ENCODE measurements at regions not wholly inside any gene's neighbourhood (a gene's known extent, or its start where the extent isn't known, plus 50 kb on each side); places are given as distances from the start of the nearest gene placed in this dataset.

DNA sequence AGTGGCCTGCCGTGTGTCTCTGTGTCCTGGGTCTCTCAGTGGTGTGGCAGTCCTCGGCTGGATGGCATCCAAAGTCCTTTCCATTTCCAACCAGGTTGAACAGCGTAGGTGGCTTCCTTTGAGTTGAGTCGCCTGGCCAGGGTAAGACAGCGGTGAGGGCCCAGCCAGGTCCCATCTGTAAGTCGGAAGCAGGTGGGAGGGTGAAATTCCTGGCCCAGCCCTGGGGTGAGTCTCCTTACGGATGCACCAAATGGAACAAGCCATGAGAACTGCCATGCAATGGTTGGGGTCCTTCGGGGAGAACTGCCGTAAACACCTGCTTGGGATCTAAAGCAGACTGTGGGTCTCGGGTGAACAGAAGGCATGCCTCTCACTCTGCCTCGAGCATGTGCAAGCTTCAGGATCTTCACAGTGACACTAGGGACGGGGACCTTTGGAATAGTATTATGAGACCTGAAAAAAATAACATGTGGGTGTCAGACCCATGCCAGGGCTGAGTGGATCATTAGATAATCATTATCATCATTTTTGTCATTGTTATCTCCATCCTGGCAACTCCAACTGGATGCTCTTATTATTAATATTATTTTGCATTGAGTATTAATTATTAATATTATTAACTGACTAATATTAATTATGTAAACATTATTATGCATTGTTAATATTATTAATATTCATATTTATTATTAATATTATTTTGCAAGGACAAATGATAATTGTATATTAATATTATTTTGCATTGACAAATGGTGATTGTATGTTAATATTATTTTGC lies 57.7 kb upstream of the LINC01488 start:
- no peaks in the 10 kb centered on the region; the same call in 1 of the 2 replicates for H3K27me3 Mint-ChIP-seq (ENCODE audit: low read depth)
- H2AK5ac ChIP-seq (ENCODE audit: insufficient read length, low read length), result peak overlapping the region; percentile 38
- TF ChIP-seq, protein P1, sequence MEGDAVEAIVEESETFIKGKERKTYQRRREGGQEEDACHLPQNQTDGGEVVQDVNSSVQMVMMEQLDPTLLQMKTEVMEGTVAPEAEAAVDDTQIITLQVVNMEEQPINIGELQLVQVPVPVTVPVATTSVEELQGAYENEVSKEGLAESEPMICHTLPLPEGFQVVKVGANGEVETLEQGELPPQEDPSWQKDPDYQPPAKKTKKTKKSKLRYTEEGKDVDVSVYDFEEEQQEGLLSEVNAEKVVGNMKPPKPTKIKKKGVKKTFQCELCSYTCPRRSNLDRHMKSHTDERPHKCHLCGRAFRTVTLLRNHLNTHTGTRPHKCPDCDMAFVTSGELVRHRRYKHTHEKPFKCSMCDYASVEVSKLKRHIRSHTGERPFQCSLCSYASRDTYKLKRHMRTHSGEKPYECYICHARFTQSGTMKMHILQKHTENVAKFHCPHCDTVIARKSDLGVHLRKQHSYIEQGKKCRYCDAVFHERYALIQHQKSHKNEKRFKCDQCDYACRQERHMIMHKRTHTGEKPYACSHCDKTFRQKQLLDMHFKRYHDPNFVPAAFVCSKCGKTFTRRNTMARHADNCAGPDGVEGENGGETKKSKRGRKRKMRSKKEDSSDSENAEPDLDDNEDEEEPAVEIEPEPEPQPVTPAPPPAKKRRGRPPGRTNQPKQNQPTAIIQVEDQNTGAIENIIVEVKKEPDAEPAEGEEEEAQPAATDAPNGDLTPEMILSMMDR (conservative IDR thresholded peaks at IDR 0.05), result no peak
- peaks cover 3 to 13% (median 10%) of the 10 kb centered on the region in 3 experiments; a peak in 6 of 7 replicates for H3K36me3 Mint-ChIP-seq (ENCODE audit: insufficient read depth in 1 of 3, low read depth in 3 of 3)
- H2BK5ac ChIP-seq (ENCODE audit: insufficient read length, low read length), result no peak overlapping the region
- WGBS (ENCODE audit: extremely low coverage, insufficient read length, low lambda C conversion rate), result no CpG with 5 or more reads among the region's 12 CpGs
- H2AFZ ChIP-seq (ENCODE audit: low read length), result no peak overlapping the region
- no peak overlapping the region for H4K8ac ChIP-seq (replicated peaks; ENCODE audit: insufficient read length, low read depth, low read length)
- H3K9me3 ChIP-seq (ENCODE audit: control insufficient read depth, low read depth, low read length), result peaks cover 7% of the 10 kb centered on the region
- H2BK12ac ChIP-seq (ENCODE audit: insufficient read length, low read depth, low read length), result no peak overlapping the region
- no peak overlapping the region for H3K4me3 Mint-ChIP-seq
- no peak overlapping the region for H4K5ac ChIP-seq (ENCODE audit: insufficient read length, low read depth, low read length)
- no peak overlapping the region for H3K27ac ChIP-seq (ENCODE audit: insufficient read length, low read depth, low read length)
- no peaks in the 10 kb centered on the region for H3K79me1 ChIP-seq (ENCODE audit: insufficient read depth, low read depth, low read length, poor library complexity, severe bottlenecking)
- H4K20me1 ChIP-seq (ENCODE audit: control insufficient read depth, insufficient read depth, insufficient read length), result no peaks in the 10 kb centered on the region
- no peaks in the 10 kb centered on the region for H3K27me3 ChIP-seq (ENCODE audit: insufficient read depth, low read length)
- H3K9me3 Mint-ChIP-seq, result peaks cover 19 to 21% of the 10 kb centered on the region in 2 experiments
- H3K56ac ChIP-seq (ENCODE audit: insufficient read length, low read depth, low read length), result no peak overlapping the region
- no peak for DNase-seq
- H3K4ac ChIP-seq (ENCODE audit: low read depth, low read length), result no peak overlapping the region
- H3K23me2 ChIP-seq (ENCODE audit: insufficient read length, low read depth, low read length, poor library complexity, severe bottlenecking), result peaks cover 3% of the 10 kb centered on the region
- H3K23ac ChIP-seq (ENCODE audit: insufficient read length, low read depth, low read length), result no peak overlapping the region
- no peak overlapping the region for H2BK20ac ChIP-seq (ENCODE audit: low read depth, low read length, poor library complexity, severe bottlenecking)
- H3K9ac ChIP-seq (ENCODE audit: extremely low read depth, insufficient read length, low read length), result no peak overlapping the region
- H3K4me1 ChIP-seq (ENCODE audit: insufficient read depth, low read length), result no peaks in the 10 kb centered on the region; the same call in 1 of the 2 replicates
- H2BK15ac ChIP-seq (ENCODE audit: low read depth, low read length), result no peak overlapping the region
- H3K27ac Mint-ChIP-seq, result no peak overlapping the region
- H3K79me2 ChIP-seq (ENCODE audit: insufficient read depth, low read length), result no peaks in the 10 kb centered on the region
- no peak overlapping the region for H3K4me2 ChIP-seq (ENCODE audit: insufficient read depth, insufficient read length, low read length)
- no peak overlapping the region for H2BK120ac ChIP-seq (ENCODE audit: low read depth, low read length, poor library complexity, severe bottlenecking)
- H3T11ph ChIP-seq (ENCODE audit: low read length), result no peak overlapping the region
- peaks cover 8 to 16% of the 10 kb centered on the region in 2 experiments for H3K4me1 Mint-ChIP-seq
- H3K14ac ChIP-seq (ENCODE audit: insufficient read depth, low read length), result no peak overlapping the region
- no peak overlapping the region for H3K18ac ChIP-seq (ENCODE audit: insufficient read length, low read depth, low read length)
- H4K91ac ChIP-seq (ENCODE audit: insufficient read length, low read depth, low read length), result no peak overlapping the region

Data from H9 (cell line).